GM23338 (cell line): ENCODE measurements at regions not wholly inside any gene's neighbourhood (a gene's known extent, or its start where the extent isn't known, plus 50 kb on each side); places are given as distances from the start of the nearest gene placed in this dataset.

Experiments used
- ATAC-seq: fragments of 200-7000 bp; cut with Tn5 transposase; 3 replicates; pipeline ENCODE4 v1.9.1; 2020
- DNase-seq: peaks from one replicate; pipeline ENCODE4 v3.0.0-alpha.2; 2015; ENCODE audit warnings: low spot score
- H2AFZ ChIP-seq: fragments of 200-600 bp; sonication (generic); 2 replicates; pipeline ENCODE4 v1.8.0; 2016; ENCODE audit warnings: antibody characterized with exemption, mild to moderate bottlenecking, moderate library complexity
- H3F3A ChIP-seq: fragments of 200-600 bp; sonication (generic); replicated peaks from 2 replicates; pipeline ENCODE4 v1.8.0; 2017; ENCODE audit warnings: antibody characterized with exemption, mixed run types, low read depth
- H3K27ac ChIP-seq: fragments of 200-600 bp; sonication (generic); 2 replicates; pipeline ENCODE4 v1.6.1; 2016; ENCODE audit warnings: low read depth
- H3K27me3 ChIP-seq: fragments of 200-600 bp; sonication (generic); 2 replicates; pipeline ENCODE4 v1.8.0; 2016; ENCODE audit warnings: mild to moderate bottlenecking, mixed run types, moderate library complexity; ENCODE audit not compliant: insufficient read depth
- H3K36me3 ChIP-seq: fragments of 200-600 bp; sonication (generic); 2 replicates; pipeline ENCODE4 v1.8.0; 2016; ENCODE audit warnings: mild to moderate bottlenecking; ENCODE audit not compliant: insufficient read depth
- H3K4me1 ChIP-seq: fragments of 200-600 bp; sonication (generic); 2 replicates; pipeline ENCODE4 v1.8.0; 2016; ENCODE audit warnings: mild to moderate bottlenecking, moderate library complexity; ENCODE audit not compliant: insufficient read depth
- H3K4me2 ChIP-seq: fragments of 200-600 bp; sonication (generic); 2 replicates; pipeline ENCODE4 v1.7.1; 2017; ENCODE audit warnings: mixed run types
- H3K4me3 ChIP-seq: fragments of 200-600 bp; sonication (generic); 2 replicates; pipeline ENCODE4 v1.6.1; 2016; ENCODE audit warnings: mixed run types
- H3K79me2 ChIP-seq: fragments of 200-600 bp; sonication (generic); replicated peaks from 2 replicates; pipeline ENCODE4 v1.8.0; 2017; ENCODE audit warnings: mild to moderate bottlenecking; ENCODE audit not compliant: insufficient read depth
- H3K9me2 ChIP-seq: fragments of 200-600 bp; sonication (generic); 2 replicates; pipeline ENCODE4 v1.8.0; 2017; ENCODE audit not compliant: insufficient read depth
- H4K20me1 ChIP-seq: fragments of 200-600 bp; sonication (generic); replicated peaks from 2 replicates; pipeline ENCODE4 v1.8.0; 2017; ENCODE audit warnings: mild to moderate bottlenecking; ENCODE audit not compliant: insufficient read depth
- H3K27ac Mint-ChIP-seq: 2 replicates; pipeline ENCODE4 v1.8.0; 2020; ENCODE audit warnings: inconsistent platforms, mild to moderate bottlenecking, moderate library complexity, mixed read lengths
- H3K27me3 Mint-ChIP-seq: 3 replicates; pipeline ENCODE4 v1.8.0; 2022; ENCODE audit warnings: low read depth, mild to moderate bottlenecking, moderate library complexity, mixed read lengths, inconsistent platforms; ENCODE audit not compliant: insufficient read depth, poor library complexity
- H3K36me3 Mint-ChIP-seq: 3 replicates; pipeline ENCODE4 v1.8.0; 2021; ENCODE audit warnings: low read depth, mild to moderate bottlenecking, inconsistent platforms, moderate library complexity, mixed read lengths
- H3K4me1 Mint-ChIP-seq: 3 replicates; pipeline ENCODE4 v1.8.0; 2020; ENCODE audit warnings: mild to moderate bottlenecking, inconsistent platforms, mixed read lengths
- H3K4me3 Mint-ChIP-seq: 3 replicates; pipeline ENCODE4 v1.8.0; 2021; ENCODE audit warnings: moderate library complexity, mild to moderate bottlenecking, inconsistent platforms, mixed read lengths
- H3K9me3 Mint-ChIP-seq: 3 replicates; pipeline ENCODE4 v1.8.0; 2020; ENCODE audit warnings: moderate library complexity, mild to moderate bottlenecking, inconsistent platforms, mixed read lengths
- CREB1 ChIP-seq: fragments of 250-450 bp; sonication (Bioruptor Pico); IDR thresholded peaks from 2 replicates; pipeline ENCODE4 v1.5.0; 2020; ENCODE audit warnings: low read depth, mild to moderate bottlenecking, moderate library complexity
- EZH2 ChIP-seq: fragments of 200-600 bp; sonication (generic); IDR thresholded peaks from one replicate; pipeline ENCODE4 v1.8.0; 2017; ENCODE audit warnings: antibody characterized with exemption, mild to moderate bottlenecking, low read depth; ENCODE audit not compliant: unreplicated experiment
- EZH2phosphoT487 ChIP-seq: fragments of 200-600 bp; sonication (generic); IDR thresholded peaks from one replicate; pipeline ENCODE4 v1.8.1; 2018; ENCODE audit warnings: antibody characterized with exemption; ENCODE audit not compliant: unreplicated experiment
- JUNB ChIP-seq: IDR thresholded peaks from one replicate; pipeline ENCODE4 v1.6.1; 2016; ENCODE audit warnings: antibody characterized with exemption; ENCODE audit not compliant: unreplicated experiment
- NANOG ChIP-seq: IDR thresholded peaks from 2 replicates; pipeline ENCODE4 v1.6.1; 2016; ENCODE audit warnings: antibody characterized with exemption, borderline replicate concordance
- POLR2AphosphoS5 ChIP-seq: IDR thresholded peaks from 2 replicates; pipeline ENCODE4 v1.6.1; 2016; ENCODE audit warnings: antibody characterized with exemption, low read depth
- STAT1 ChIP-seq: IDR thresholded peaks from one replicate; pipeline ENCODE4 v1.6.1; 2016; ENCODE audit warnings: antibody characterized with exemption; ENCODE audit not compliant: unreplicated experiment
- ZNF114 ChIP-seq: fragments of 250-450 bp; sonication (Bioruptor Pico); IDR thresholded peaks from 2 replicates; pipeline ENCODE4 v1.5.0; 2020; ENCODE audit warnings: mild to moderate bottlenecking, moderate library complexity
- ZNF331 ChIP-seq: fragments of 250-450 bp; sonication (Bioruptor Pico); IDR thresholded peaks from 2 replicates; pipeline ENCODE4 v1.5.0; 2020; ENCODE audit warnings: low read depth, mild to moderate bottlenecking, moderate library complexity
- TF ChIP-seq, protein P1 (sequence below): IDR thresholded peaks from 2 replicates; pipeline ENCODE4 v1.6.1; 2016; ENCODE audit warnings: antibody characterized with exemption
- TF ChIP-seq, protein P2 (sequence below): fragments of 250-450 bp; sonication (Bioruptor Pico); IDR thresholded peaks from 2 replicates; pipeline ENCODE4 v1.5.0; 2020; ENCODE audit warnings: mild to moderate bottlenecking, moderate library complexity
- TF ChIP-seq, protein P3 (sequence below): IDR thresholded peaks from one replicate; pipeline ENCODE4 v1.6.1; 2018; ENCODE audit warnings: antibody characterized with exemption; ENCODE audit not compliant: unreplicated experiment
- TF ChIP-seq, protein P4 (sequence below), 2 experiments: fragments of 200-600 bp in 1 of 2; sonication (generic) in 1 of 2; conservative IDR thresholded peaks; 2 replicates each; pipeline versions ENCODE4 v1.5.1 to v1.6.1; 2016 to 2017; ENCODE audit warnings: antibody characterized with exemption in 2 of 2, low read depth in 2 of 2, mild to moderate bottlenecking in 2 of 2, moderate library complexity in 1 of 2

DNA sequence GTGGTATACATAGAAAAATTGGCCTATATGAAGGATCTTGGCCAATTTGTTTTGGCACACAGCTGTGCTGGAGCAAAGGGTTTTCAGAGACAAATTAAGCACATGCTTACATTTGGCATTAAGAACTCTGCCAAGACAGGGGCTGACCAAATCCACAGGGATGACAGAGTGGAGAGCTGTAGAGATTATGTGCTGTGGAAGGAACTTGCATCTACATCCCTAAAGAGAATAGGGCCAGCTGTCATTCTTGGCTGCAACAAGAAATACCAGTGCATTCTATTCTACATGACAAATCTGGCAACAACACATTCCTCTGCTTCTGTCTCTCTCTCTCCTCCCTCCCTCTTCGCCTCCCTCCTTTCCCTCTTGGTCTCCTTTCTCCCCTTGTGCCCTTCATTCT, 75.6 kb downstream of the POM121L12 start:
- no peaks in the 10 kb centered on the region for H3K36me3 Mint-ChIP-seq

More for the DNA sequence above, 75.6 kb downstream of the POM121L12 start:
- Histone ChIP-seq H2AFZ (no peak overlapping the region), H3K79me2 (no peaks in the 10 kb centered on the region), H3K4me3 (no peak overlapping the region), H3K36me3 (no peaks in the 10 kb centered on the region), H3F3A (no peaks in the 10 kb centered on the region), H3K27me3 (no peaks in the 10 kb centered on the region), H3K4me1 (peaks cover 18% of the 10 kb centered on the region), H3K9me2 (no peaks in the 10 kb centered on the region), H4K20me1 (no peaks in the 10 kb centered on the region), H3K27ac (no peak overlapping the region), H3K4me2 (no peak overlapping the region)
- no peak overlapping the region for H3K27ac Mint-ChIP-seq
- ATAC-seq, result peak; percentile 41; the same call in 2 of the 3 replicates
- H3K27me3 Mint-ChIP-seq, result no peaks in the 10 kb centered on the region
- H3K4me3 Mint-ChIP-seq, result no peak overlapping the region
- no peaks in the 10 kb centered on the region for H3K9me3 Mint-ChIP-seq
- TF ChIP-seq EZH2phosphoT487 (no peak), EZH2 (no peak), STAT1 (no peak), ZNF331 (CRISPR knock-in tag) (no peak), NANOG (no peak), JUNB (no peak), POLR2AphosphoS5 (no peak), ZNF114 (CRISPR knock-in tag) (no peak), CREB1 (CRISPR knock-in tag) (no peak)
- TF ChIP-seq, protein P1, sequence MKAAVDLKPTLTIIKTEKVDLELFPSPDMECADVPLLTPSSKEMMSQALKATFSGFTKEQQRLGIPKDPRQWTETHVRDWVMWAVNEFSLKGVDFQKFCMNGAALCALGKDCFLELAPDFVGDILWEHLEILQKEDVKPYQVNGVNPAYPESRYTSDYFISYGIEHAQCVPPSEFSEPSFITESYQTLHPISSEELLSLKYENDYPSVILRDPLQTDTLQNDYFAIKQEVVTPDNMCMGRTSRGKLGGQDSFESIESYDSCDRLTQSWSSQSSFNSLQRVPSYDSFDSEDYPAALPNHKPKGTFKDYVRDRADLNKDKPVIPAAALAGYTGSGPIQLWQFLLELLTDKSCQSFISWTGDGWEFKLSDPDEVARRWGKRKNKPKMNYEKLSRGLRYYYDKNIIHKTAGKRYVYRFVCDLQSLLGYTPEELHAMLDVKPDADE, result no peak
- TF ChIP-seq, protein P2, sequence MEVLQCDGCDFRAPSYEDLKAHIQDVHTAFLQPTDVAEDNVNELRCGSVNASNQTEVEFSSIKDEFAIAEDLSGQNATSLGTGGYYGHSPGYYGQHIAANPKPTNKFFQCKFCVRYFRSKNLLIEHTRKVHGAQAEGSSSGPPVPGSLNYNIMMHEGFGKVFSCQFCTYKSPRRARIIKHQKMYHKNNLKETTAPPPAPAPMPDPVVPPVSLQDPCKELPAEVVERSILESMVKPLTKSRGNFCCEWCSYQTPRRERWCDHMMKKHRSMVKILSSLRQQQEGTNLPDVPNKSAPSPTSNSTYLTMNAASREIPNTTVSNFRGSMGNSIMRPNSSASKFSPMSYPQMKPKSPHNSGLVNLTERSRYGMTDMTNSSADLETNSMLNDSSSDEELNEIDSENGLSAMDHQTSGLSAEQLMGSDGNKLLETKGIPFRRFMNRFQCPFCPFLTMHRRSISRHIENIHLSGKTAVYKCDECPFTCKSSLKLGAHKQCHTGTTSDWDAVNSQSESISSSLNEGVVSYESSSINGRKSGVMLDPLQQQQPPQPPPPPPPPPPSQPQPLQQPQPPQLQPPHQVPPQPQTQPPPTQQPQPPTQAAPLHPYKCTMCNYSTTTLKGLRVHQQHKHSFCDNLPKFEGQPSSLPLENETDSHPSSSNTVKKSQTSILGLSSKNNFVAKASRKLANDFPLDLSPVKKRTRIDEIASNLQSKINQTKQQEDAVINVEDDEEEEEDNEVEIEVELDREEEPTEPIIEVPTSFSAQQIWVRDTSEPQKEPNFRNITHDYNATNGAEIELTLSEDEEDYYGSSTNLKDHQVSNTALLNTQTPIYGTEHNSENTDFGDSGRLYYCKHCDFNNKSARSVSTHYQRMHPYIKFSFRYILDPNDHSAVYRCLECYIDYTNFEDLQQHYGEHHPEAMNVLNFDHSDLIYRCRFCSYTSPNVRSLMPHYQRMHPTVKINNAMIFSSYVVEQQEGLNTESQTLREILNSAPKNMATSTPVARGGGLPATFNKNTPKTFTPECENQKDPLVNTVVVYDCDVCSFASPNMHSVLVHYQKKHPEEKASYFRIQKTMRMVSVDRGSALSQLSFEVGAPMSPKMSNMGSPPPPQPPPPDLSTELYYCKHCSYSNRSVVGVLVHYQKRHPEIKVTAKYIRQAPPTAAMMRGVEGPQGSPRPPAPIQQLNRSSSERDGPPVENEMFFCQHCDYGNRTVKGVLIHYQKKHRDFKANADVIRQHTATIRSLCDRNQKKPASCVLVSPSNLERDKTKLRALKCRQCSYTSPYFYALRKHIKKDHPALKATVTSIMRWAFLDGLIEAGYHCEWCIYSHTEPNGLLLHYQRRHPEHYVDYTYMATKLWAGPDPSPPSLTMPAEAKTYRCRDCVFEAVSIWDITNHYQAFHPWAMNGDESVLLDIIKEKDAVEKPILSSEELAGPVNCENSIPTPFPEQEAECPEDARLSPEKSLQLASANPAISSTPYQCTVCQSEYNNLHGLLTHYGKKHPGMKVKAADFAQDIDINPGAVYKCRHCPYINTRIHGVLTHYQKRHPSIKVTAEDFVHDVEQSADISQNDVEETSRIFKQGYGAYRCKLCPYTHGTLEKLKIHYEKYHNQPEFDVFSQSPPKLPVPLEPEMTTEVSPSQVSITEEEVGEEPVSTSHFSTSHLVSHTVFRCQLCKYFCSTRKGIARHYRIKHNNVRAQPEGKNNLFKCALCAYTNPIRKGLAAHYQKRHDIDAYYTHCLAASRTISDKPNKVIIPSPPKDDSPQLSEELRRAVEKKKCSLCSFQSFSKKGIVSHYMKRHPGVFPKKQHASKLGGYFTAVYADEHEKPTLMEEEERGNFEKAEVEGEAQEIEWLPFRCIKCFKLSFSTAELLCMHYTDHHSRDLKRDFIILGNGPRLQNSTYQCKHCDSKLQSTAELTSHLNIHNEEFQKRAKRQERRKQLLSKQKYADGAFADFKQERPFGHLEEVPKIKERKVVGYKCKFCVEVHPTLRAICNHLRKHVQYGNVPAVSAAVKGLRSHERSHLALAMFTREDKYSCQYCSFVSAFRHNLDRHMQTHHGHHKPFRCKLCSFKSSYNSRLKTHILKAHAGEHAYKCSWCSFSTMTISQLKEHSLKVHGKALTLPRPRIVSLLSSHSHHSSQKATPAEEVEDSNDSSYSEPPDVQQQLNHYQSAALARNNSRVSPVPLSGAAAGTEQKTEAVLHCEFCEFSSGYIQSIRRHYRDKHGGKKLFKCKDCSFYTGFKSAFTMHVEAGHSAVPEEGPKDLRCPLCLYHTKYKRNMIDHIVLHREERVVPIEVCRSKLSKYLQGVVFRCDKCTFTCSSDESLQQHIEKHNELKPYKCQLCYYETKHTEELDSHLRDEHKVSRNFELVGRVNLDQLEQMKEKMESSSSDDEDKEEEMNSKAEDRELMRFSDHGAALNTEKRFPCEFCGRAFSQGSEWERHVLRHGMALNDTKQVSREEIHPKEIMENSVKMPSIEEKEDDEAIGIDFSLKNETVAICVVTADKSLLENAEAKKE (CRISPR knock-in tag), result no peak
- TF ChIP-seq, protein P3, sequence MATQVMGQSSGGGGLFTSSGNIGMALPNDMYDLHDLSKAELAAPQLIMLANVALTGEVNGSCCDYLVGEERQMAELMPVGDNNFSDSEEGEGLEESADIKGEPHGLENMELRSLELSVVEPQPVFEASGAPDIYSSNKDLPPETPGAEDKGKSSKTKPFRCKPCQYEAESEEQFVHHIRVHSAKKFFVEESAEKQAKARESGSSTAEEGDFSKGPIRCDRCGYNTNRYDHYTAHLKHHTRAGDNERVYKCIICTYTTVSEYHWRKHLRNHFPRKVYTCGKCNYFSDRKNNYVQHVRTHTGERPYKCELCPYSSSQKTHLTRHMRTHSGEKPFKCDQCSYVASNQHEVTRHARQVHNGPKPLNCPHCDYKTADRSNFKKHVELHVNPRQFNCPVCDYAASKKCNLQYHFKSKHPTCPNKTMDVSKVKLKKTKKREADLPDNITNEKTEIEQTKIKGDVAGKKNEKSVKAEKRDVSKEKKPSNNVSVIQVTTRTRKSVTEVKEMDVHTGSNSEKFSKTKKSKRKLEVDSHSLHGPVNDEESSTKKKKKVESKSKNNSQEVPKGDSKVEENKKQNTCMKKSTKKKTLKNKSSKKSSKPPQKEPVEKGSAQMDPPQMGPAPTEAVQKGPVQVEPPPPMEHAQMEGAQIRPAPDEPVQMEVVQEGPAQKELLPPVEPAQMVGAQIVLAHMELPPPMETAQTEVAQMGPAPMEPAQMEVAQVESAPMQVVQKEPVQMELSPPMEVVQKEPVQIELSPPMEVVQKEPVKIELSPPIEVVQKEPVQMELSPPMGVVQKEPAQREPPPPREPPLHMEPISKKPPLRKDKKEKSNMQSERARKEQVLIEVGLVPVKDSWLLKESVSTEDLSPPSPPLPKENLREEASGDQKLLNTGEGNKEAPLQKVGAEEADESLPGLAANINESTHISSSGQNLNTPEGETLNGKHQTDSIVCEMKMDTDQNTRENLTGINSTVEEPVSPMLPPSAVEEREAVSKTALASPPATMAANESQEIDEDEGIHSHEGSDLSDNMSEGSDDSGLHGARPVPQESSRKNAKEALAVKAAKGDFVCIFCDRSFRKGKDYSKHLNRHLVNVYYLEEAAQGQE, result no peak
- TF ChIP-seq, protein P4, sequence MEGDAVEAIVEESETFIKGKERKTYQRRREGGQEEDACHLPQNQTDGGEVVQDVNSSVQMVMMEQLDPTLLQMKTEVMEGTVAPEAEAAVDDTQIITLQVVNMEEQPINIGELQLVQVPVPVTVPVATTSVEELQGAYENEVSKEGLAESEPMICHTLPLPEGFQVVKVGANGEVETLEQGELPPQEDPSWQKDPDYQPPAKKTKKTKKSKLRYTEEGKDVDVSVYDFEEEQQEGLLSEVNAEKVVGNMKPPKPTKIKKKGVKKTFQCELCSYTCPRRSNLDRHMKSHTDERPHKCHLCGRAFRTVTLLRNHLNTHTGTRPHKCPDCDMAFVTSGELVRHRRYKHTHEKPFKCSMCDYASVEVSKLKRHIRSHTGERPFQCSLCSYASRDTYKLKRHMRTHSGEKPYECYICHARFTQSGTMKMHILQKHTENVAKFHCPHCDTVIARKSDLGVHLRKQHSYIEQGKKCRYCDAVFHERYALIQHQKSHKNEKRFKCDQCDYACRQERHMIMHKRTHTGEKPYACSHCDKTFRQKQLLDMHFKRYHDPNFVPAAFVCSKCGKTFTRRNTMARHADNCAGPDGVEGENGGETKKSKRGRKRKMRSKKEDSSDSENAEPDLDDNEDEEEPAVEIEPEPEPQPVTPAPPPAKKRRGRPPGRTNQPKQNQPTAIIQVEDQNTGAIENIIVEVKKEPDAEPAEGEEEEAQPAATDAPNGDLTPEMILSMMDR (conservative IDR thresholded peaks at IDR 0.05; ENCODE audit: low read depth in 2 of 2), result no peak
- H3K4me1 Mint-ChIP-seq, result peaks cover 12% of the 10 kb centered on the region
- peak; percentile 38 for DNase-seq
